ENCODE measurements at regions not wholly inside any gene's neighbourhood (a gene's known extent, or its start where the extent isn't known, plus 50 kb on each side); places are given as distances from the start of the nearest gene placed in this dataset.

GRCh38 chr16:62194828-62195227, 158.6 kb upstream of the CDH8 start:
- no peaks in the 10 kb centered on the region for H3K36me3 ChIP-seq
- TF ChIP-seq POLR2AphosphoS5 (IDR thresholded peaks at IDR 0.05) (no peak), CTCF (IDR thresholded peaks at IDR 0.05) (no peak)
- no peak overlapping the region for H3K27ac ChIP-seq
- H3K4me1 ChIP-seq (replicated peaks): no peaks in the 10 kb centered on the region
- WGBS: 56% methylated on average over 3 of the region's 3 CpGs
- H3K27me3 ChIP-seq (replicated peaks; ENCODE audit: insufficient read depth): no peaks in the 10 kb centered on the region
- intact Hi-C loops (cut with DNase I): no loop called here
- H3K9me3 ChIP-seq: no peaks in the 10 kb centered on the region
- no peak for DNase-seq (ENCODE audit: low spot score)
- H3K4me3 ChIP-seq: no peak overlapping the region

- TF ChIP-seq POLR2A (IDR thresholded peaks at IDR 0.05) (no peak), CTCF (IDR thresholded peaks at IDR 0.05) (peak in 1 of 4 experiments; percentile 53), POLR2AphosphoS5 (IDR thresholded peaks at IDR 0.05) (no peak)
- H3K9me3 ChIP-seq: no peaks in the 10 kb centered on the region
- H3K4me1 ChIP-seq (replicated peaks): no peaks in the 10 kb centered on the region
- H3K27ac ChIP-seq: no peak overlapping the region
- WGBS: 62% methylated on average over 2 of the region's 2 CpGs
- no peak for DNase-seq (ENCODE audit: low spot score)
- no peaks in the 10 kb centered on the region for H3K27me3 ChIP-seq (replicated peaks; ENCODE audit: insufficient read depth)
- no peak overlapping the region for H3K4me3 ChIP-seq
- no peaks in the 10 kb centered on the region for H3K36me3 ChIP-seq
- intact Hi-C loops (cut with DNase I): no loop called here
These were observed 154.2 kb upstream of the CDH8 start for GRCh38 chr16:62190426-62190825.

- Histone ChIP-seq H3K27ac (no peak overlapping the region), H3K4me3 (no peak overlapping the region), H3K36me3 (no peaks in the 10 kb centered on the region), H3K9me3 (no peaks in the 10 kb centered on the region), H3K4me1 (replicated peaks) (no peaks in the 10 kb centered on the region), H3K27me3 (replicated peaks; ENCODE audit: insufficient read depth) (no peaks in the 10 kb centered on the region)
- WGBS: 71% methylated on average over 11 of the region's 11 CpGs
- DNase-seq (ENCODE audit: low spot score): no peak
- intact Hi-C loops (cut with DNase I): no loop called here
- TF ChIP-seq POLR2A (IDR thresholded peaks at IDR 0.05): no peak
- no peak for TF ChIP-seq POLR2AphosphoS5 (IDR thresholded peaks at IDR 0.05)
- no peak for TF ChIP-seq CTCF (IDR thresholded peaks at IDR 0.05)
These were observed 141.3 kb upstream of the CDH8 start for GRCh38 chr16:62177351-62178203.

- H3K9me3 ChIP-seq: no peaks in the 10 kb centered on the region
- no peak overlapping the region for H3K27ac ChIP-seq
- no peaks in the 10 kb centered on the region for H3K27me3 ChIP-seq (replicated peaks; ENCODE audit: insufficient read depth)
- intact Hi-C loops (cut with DNase I): no loop called here
- H3K4me3 ChIP-seq: no peak overlapping the region
- H3K36me3 ChIP-seq: no peaks in the 10 kb centered on the region
- TF ChIP-seq POLR2A (IDR thresholded peaks at IDR 0.05) (no peak), CTCF (IDR thresholded peaks at IDR 0.05) (no peak), POLR2AphosphoS5 (IDR thresholded peaks at IDR 0.05) (no peak)
- no peaks in the 10 kb centered on the region for H3K4me1 ChIP-seq (replicated peaks)
- no peak for DNase-seq (ENCODE audit: low spot score)
- WGBS: 74% methylated on average over 2 of the region's 2 CpGs
These were observed 134.4 kb upstream of the CDH8 start for GRCh38 chr16:62170642-62171041.

GRCh38 chr16:62167551-62167950, 131.3 kb upstream of the CDH8 start:
- Histone ChIP-seq H3K4me3 (no peak overlapping the region), H3K36me3 (no peaks in the 10 kb centered on the region), H3K4me1 (replicated peaks) (no peaks in the 10 kb centered on the region), H3K9me3 (no peaks in the 10 kb centered on the region), H3K27me3 (replicated peaks; ENCODE audit: insufficient read depth) (no peaks in the 10 kb centered on the region), H3K27ac (no peak overlapping the region)
- TF ChIP-seq POLR2AphosphoS5 (IDR thresholded peaks at IDR 0.05) (no peak), POLR2A (IDR thresholded peaks at IDR 0.05) (no peak), CTCF (IDR thresholded peaks at IDR 0.05) (no peak)
- WGBS: 45% methylated on average over 1 of the region's 1 CpG
- intact Hi-C loops (cut with DNase I): no loop called here
- DNase-seq (ENCODE audit: low spot score): no peak

All from prostate gland (tissue), 2 donors.